Hepatocyte (in vitro differentiated cells): ENCODE measurements at regions not wholly inside any gene's neighbourhood (a gene's known extent, or its start where the extent isn't known, plus 50 kb on each side); places are given as distances from the start of the nearest gene placed in this dataset.

Experiments
- DNase-seq: peaks from one replicate; pipeline ENCODE4 v3.0.0-alpha.2; 2016; ENCODE audit warnings: low spot score
- H2AFZ ChIP-seq: fragments of 200-600 bp; sonication (generic); 2 replicates; pipeline ENCODE4 v1.6.0; 2016; ENCODE audit warnings: antibody characterized with exemption, mild to moderate bottlenecking
- H3K27ac ChIP-seq: fragments of 200-600 bp; sonication (generic); 2 replicates; pipeline ENCODE4 v1.5.1; 2016; ENCODE audit warnings: mild to moderate bottlenecking
- H3K27me3 ChIP-seq: fragments of 200-600 bp; sonication (generic); 2 replicates; pipeline ENCODE4 v1.6.1; 2016
- H3K36me3 ChIP-seq: fragments of 200-600 bp; sonication (generic); replicated peaks from 2 replicates; pipeline ENCODE4 v1.5.1; 2016; ENCODE audit warnings: low read depth; ENCODE audit not compliant: insufficient read depth
- H3K4me1 ChIP-seq: fragments of 200-600 bp; sonication (generic); 2 replicates; pipeline ENCODE4 v1.5.1; 2016; ENCODE audit warnings: mild to moderate bottlenecking, moderate library complexity; ENCODE audit not compliant: insufficient read depth
- H3K4me2 ChIP-seq: fragments of 200-600 bp; sonication (generic); 2 replicates; pipeline ENCODE4 v1.6.0; 2016
- H3K4me3 ChIP-seq: fragments of 200-600 bp; sonication (generic); 2 replicates; pipeline ENCODE4 v1.5.1; 2016; ENCODE audit warnings: mild to moderate bottlenecking
- H3K79me2 ChIP-seq: fragments of 200-600 bp; sonication (generic); 2 replicates; pipeline ENCODE4 v1.6.0; 2017; ENCODE audit warnings: mild to moderate bottlenecking
- H3K9me2 ChIP-seq: fragments of 200-600 bp; sonication (generic); replicated peaks from 2 replicates; pipeline ENCODE4 v1.6.0; 2017; ENCODE audit warnings: mild to moderate bottlenecking; ENCODE audit not compliant: insufficient read depth
- H3K9me3 ChIP-seq: fragments of 200-600 bp; sonication (generic); 2 replicates; pipeline ENCODE4 v1.5.1; 2016; ENCODE audit warnings: low read depth, mild to moderate bottlenecking
- H4K20me1 ChIP-seq: fragments of 200-600 bp; sonication (generic); 2 replicates; pipeline ENCODE4 v1.6.0; 2016; ENCODE audit warnings: mild to moderate bottlenecking; ENCODE audit not compliant: insufficient read depth, poor library complexity, severe bottlenecking
- EZH2 ChIP-seq: fragments of 200-600 bp; sonication (generic); IDR thresholded peaks from 2 replicates; pipeline ENCODE4 v1.6.1; 2016; ENCODE audit warnings: antibody characterized with exemption, mild to moderate bottlenecking, borderline replicate concordance
- EZH2phosphoT487 ChIP-seq: fragments of 200-600 bp; sonication (generic); IDR thresholded peaks from one replicate; pipeline ENCODE4 v1.6.1; 2018; ENCODE audit warnings: antibody characterized with exemption, mild to moderate bottlenecking, low read depth, moderate library complexity; ENCODE audit not compliant: unreplicated experiment, severe bottlenecking
- WGBS: methylation state at CpG from one replicate; pipeline ENCODE4 v1.1.6; 2016; ENCODE audit warnings: low lambda C conversion rate; ENCODE audit errors: missing lambda C conversion rate; 5-methylcytosine and 5-hydroxymethylcytosine counted together
- TF ChIP-seq, protein P1 (sequence below): fragments of 200-600 bp; sonication (generic); IDR thresholded peaks from 2 replicates; pipeline ENCODE4 v1.5.1; 2016; ENCODE audit warnings: antibody characterized with exemption, mild to moderate bottlenecking; ENCODE audit not compliant: poor library complexity

- Histone ChIP-seq H3K9me3 (no peaks in the 10 kb centered on the region), H3K27ac (no peak overlapping the region), H3K4me1 (no peaks in the 10 kb centered on the region), H3K4me2 (no peak overlapping the region), H2AFZ (no peak overlapping the region), H3K36me3 (no peaks in the 10 kb centered on the region), H3K79me2 (no peaks in the 10 kb centered on the region), H3K27me3 (no peaks in the 10 kb centered on the region), H3K9me2 (no peaks in the 10 kb centered on the region), H3K4me3 (no peak overlapping the region), H4K20me1 (no peaks in the 10 kb centered on the region)
- DNase-seq = no peak
- WGBS = 96% methylated on average over 11 of the region's 11 CpGs
- TF ChIP-seq, protein P1, sequence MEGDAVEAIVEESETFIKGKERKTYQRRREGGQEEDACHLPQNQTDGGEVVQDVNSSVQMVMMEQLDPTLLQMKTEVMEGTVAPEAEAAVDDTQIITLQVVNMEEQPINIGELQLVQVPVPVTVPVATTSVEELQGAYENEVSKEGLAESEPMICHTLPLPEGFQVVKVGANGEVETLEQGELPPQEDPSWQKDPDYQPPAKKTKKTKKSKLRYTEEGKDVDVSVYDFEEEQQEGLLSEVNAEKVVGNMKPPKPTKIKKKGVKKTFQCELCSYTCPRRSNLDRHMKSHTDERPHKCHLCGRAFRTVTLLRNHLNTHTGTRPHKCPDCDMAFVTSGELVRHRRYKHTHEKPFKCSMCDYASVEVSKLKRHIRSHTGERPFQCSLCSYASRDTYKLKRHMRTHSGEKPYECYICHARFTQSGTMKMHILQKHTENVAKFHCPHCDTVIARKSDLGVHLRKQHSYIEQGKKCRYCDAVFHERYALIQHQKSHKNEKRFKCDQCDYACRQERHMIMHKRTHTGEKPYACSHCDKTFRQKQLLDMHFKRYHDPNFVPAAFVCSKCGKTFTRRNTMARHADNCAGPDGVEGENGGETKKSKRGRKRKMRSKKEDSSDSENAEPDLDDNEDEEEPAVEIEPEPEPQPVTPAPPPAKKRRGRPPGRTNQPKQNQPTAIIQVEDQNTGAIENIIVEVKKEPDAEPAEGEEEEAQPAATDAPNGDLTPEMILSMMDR = no peak
- TF ChIP-seq EZH2 (no peak), EZH2phosphoT487 (no peak)
These were observed 86.7 kb downstream of the RPLP1 start for GRCh38 chr15:69539345-69539744.

- Histone ChIP-seq H3K9me3 (no peaks in the 10 kb centered on the region), H3K27me3 (no peaks in the 10 kb centered on the region), H3K79me2 (no peaks in the 10 kb centered on the region), H3K36me3 (no peaks in the 10 kb centered on the region), H2AFZ (no peak overlapping the region), H4K20me1 (no peaks in the 10 kb centered on the region), H3K9me2 (no peaks in the 10 kb centered on the region), H3K4me1 (no peaks in the 10 kb centered on the region), H3K4me2 (no peak overlapping the region), H3K27ac (no peak overlapping the region), H3K4me3 (no peak overlapping the region)
- no peak for TF ChIP-seq EZH2phosphoT487
- no peak for DNase-seq
- WGBS = 90% methylated on average over 9 of the region's 9 CpGs
These were observed 88.0 kb downstream of the RPLP1 start for GRCh38 chr15:69540622-69541021.

GRCh38 chr15:69542028-69542427 lies 89.4 kb downstream of the RPLP1 start:
- H2AFZ ChIP-seq = no peak overlapping the region
- H3K9me3 ChIP-seq = no peaks in the 10 kb centered on the region
- H3K79me2 ChIP-seq = no peaks in the 10 kb centered on the region
- DNase-seq = no peak
- WGBS = 91% methylated on average over 7 of the region's 7 CpGs
- no peaks in the 10 kb centered on the region for H3K27me3 ChIP-seq
- no peak overlapping the region for H3K4me2 ChIP-seq
- no peak overlapping the region for H3K4me3 ChIP-seq
- no peaks in the 10 kb centered on the region for H3K4me1 ChIP-seq
- H3K36me3 ChIP-seq = no peaks in the 10 kb centered on the region
- no peaks in the 10 kb centered on the region for H4K20me1 ChIP-seq
- TF ChIP-seq, protein P1 = no peak
- no peak for TF ChIP-seq EZH2
- no peak for TF ChIP-seq EZH2phosphoT487
- no peaks in the 10 kb centered on the region for H3K9me2 ChIP-seq
- no peak overlapping the region for H3K27ac ChIP-seq

- Histone ChIP-seq H3K9me3 (no peaks in the 10 kb centered on the region), H3K36me3 (no peaks in the 10 kb centered on the region), H3K9me2 (no peaks in the 10 kb centered on the region), H2AFZ (no peak overlapping the region), H3K4me2 (no peak overlapping the region), H4K20me1 (no peaks in the 10 kb centered on the region), H3K4me1 (no peaks in the 10 kb centered on the region), H3K27ac (no peak overlapping the region), H3K4me3 (no peak overlapping the region), H3K27me3 (peaks cover 2% of the 10 kb centered on the region), H3K79me2 (no peaks in the 10 kb centered on the region)
- TF ChIP-seq, protein P1 = no peak
- TF ChIP-seq EZH2phosphoT487 = no peak
- no peak for DNase-seq
- WGBS = 67% methylated on average over 1 of the region's 1 CpG
These were observed 91.2 kb downstream of the RPLP1 start for GRCh38 chr15:69543681-69544364.
